Spleen (tissue), 7 donors: ENCODE measurements at regions not wholly inside any gene's neighbourhood (a gene's known extent, or its start where the extent isn't known, plus 50 kb on each side); places are given as distances from the start of the nearest gene placed in this dataset.

ENCODE experiments used
- CTCF ChIP-seq, 11 experiments: fragments of 200-600 bp in 7 of 11; fragments of 450-650 bp in 4 of 11; sonication (generic) in 4 of 11; IDR thresholded peaks in 8 of 11; conservative IDR thresholded peaks in 3 of 11; 1 replicate in 7 of 11; 2 replicates in 4 of 11; pipeline versions ENCODE4 v1.4.0 to v1.8.0; 2016 to 2021; ENCODE audit warnings: antibody characterized with exemption in 11 of 11, inconsistent platforms in 4 of 11, mild to moderate bottlenecking in 1 of 11
- POLR2A ChIP-seq, 3 donors: fragments of 450-650 bp; IDR thresholded peaks; one replicate each; pipeline ENCODE4 v1.5.1; 2017; ENCODE audit warnings: antibody characterized with exemption in 3 of 3, mild to moderate bottlenecking in 1 of 3
- POLR2AphosphoS5 ChIP-seq, 3 donors: sonication (generic); formaldehyde crosslinking; IDR thresholded peaks; one replicate each; pipeline ENCODE4 v1.5.1; 2017; ENCODE audit warnings: antibody characterized with exemption in 3 of 3
- donor health status: DM: no; HTN: no; CAD: no; lungs with moderate emphysema.
- donor health status: DM: no; HTN: no; CAD: no.
- donor health status: DM: no; HTN: no; CAD: no.

GRCh38 chr12:66767536-66767935, 88.7 kb upstream of the GRIP1 start:
- TF ChIP-seq CTCF (IDR thresholded peaks at IDR 0.05 in 8 of 11, conservative IDR thresholded peaks at IDR 0.05 in 3 of 11): no peak
- TF ChIP-seq POLR2A (IDR thresholded peaks at IDR 0.05): no peak
- no peak for TF ChIP-seq POLR2AphosphoS5 (IDR thresholded peaks at IDR 0.05)
